IMR-90 (cell line): ENCODE measurements at regions not wholly inside any gene's neighbourhood (a gene's known extent, or its start where the extent isn't known, plus 50 kb on each side); places are given as distances from the start of the nearest gene placed in this dataset.

Experiments
- ATAC-seq: fragments of 200-7000 bp; cut with Tn5 transposase; 2 replicates; pipeline ENCODE4 v1.9.1; 2020; ENCODE audit warnings: low read depth, mild to moderate bottlenecking, moderate library complexity
- BruUV-seq: library from RNA; stranded (reverse); fragments of 400-500 nt; replicated peaks from 2 replicates; lab custom pipeline; 2021; lab: Mats Ljungman, UMichigan
- CTCF ChIA-PET: fragments of 300-600 bp; formaldehyde crosslinking; extraction: SDS; loops from one replicate; lab custom pipeline; 2021; ENCODE audit warnings: antibody characterized with exemption; lab: Yijun Ruan, JAX
- POLR2A ChIA-PET: fragments of 300-600 bp; sonication (Branson Sonifier 250); formaldehyde crosslinking; loops from one replicate; lab custom pipeline; 2022; ENCODE audit warnings: antibody characterized with exemption; ENCODE audit not compliant: unreplicated experiment; lab: Charles Lee
- DNase-seq: peaks from one replicate; pipeline ENCODE4 v3.0.0; 2013
- H2AFZ ChIP-seq: replicated peaks from 2 replicates; pipeline ENCODE3; 2013; ENCODE audit warnings: low read length, mild to moderate bottlenecking; ENCODE audit not compliant: poor library complexity
- H2AK5ac ChIP-seq: 2 replicates; pipeline ENCODE4 v1.6.1; 2013; ENCODE audit warnings: low read depth, low read length, inconsistent platforms
- H2AK9ac ChIP-seq: replicated peaks from 2 replicates; pipeline ENCODE3; 2013; ENCODE audit warnings: mild to moderate bottlenecking, low read depth, low read length, moderate library complexity; ENCODE audit not compliant: poor library complexity
- H2BK120ac ChIP-seq: 2 replicates; pipeline ENCODE4 v1.6.1; 2013; ENCODE audit warnings: low read depth, low read length, inconsistent platforms
- H2BK15ac ChIP-seq: 3 replicates; pipeline ENCODE4 v1.6.1; 2013; ENCODE audit warnings: low read depth, low read length, inconsistent platforms
- H2BK20ac ChIP-seq: 2 replicates; pipeline ENCODE4 v1.6.1; 2013; ENCODE audit warnings: low read depth, mild to moderate bottlenecking, inconsistent platforms, low read length, moderate library complexity
- H2BK5ac ChIP-seq: 2 replicates; pipeline ENCODE4 v1.6.1; 2013; ENCODE audit warnings: mild to moderate bottlenecking, low read depth, low read length, inconsistent platforms; ENCODE audit not compliant: poor library complexity, severe bottlenecking
- H3K14ac ChIP-seq: replicated peaks from 2 replicates; pipeline ENCODE4 v1.6.1; 2013; ENCODE audit warnings: low read depth, low read length, inconsistent platforms
- H3K18ac ChIP-seq: 2 replicates; pipeline ENCODE4 v1.6.1; 2013; ENCODE audit warnings: low read depth, low read length, control low read depth
- H3K23ac ChIP-seq: 2 replicates; pipeline ENCODE4 v1.6.1; 2013; ENCODE audit warnings: low read depth, low read length, inconsistent platforms
- H3K27ac ChIP-seq: 2 replicates; pipeline ENCODE4 v1.5.1; 2013; ENCODE audit warnings: mild to moderate bottlenecking, control low read depth, low read length; ENCODE audit not compliant: insufficient read depth
- H3K27me3 ChIP-seq: 2 replicates; pipeline ENCODE4 v1.6.1; 2013; ENCODE audit warnings: low read length; ENCODE audit not compliant: control insufficient read depth, insufficient read depth
- H3K36me3 ChIP-seq: 2 replicates; pipeline ENCODE4 v1.6.1; 2013; ENCODE audit warnings: low read length, mixed read lengths; ENCODE audit not compliant: control insufficient read depth, insufficient read depth
- H3K4ac ChIP-seq: 2 replicates; pipeline ENCODE4 v1.6.1; 2013; ENCODE audit warnings: low read depth, low read length, inconsistent platforms
- H3K4me1 ChIP-seq: 2 replicates; pipeline ENCODE4 v1.6.1; 2013; ENCODE audit warnings: low read length, mixed read lengths; ENCODE audit not compliant: control insufficient read depth, insufficient read depth
- H3K4me2 ChIP-seq: 2 replicates; pipeline ENCODE4 v1.6.1; 2013; ENCODE audit warnings: low read depth, mild to moderate bottlenecking, control low read depth, low read length, moderate library complexity
- H3K4me3 ChIP-seq: 2 replicates; pipeline ENCODE4 v1.5.1; 2013; ENCODE audit warnings: low read depth, mild to moderate bottlenecking, control low read depth, low read length, moderate library complexity; ENCODE audit not compliant: insufficient read depth
- H3K56ac ChIP-seq: 2 replicates; pipeline ENCODE4 v1.6.1; 2013; ENCODE audit warnings: low read length, inconsistent platforms; ENCODE audit not compliant: insufficient read depth; ENCODE audit errors: extremely low read depth
- H3K79me1 ChIP-seq, 2 experiments: 2 replicates each; pipeline ENCODE4 v1.6.1; 2013; ENCODE audit warnings: low read length in 2 of 2, inconsistent platforms in 1 of 2, low read depth in 1 of 2
- H3K9ac ChIP-seq: 2 replicates; pipeline ENCODE4 v1.6.1; 2013; ENCODE audit warnings: low read depth, low read length, control low read depth
- H3K9me1 ChIP-seq: 2 replicates; pipeline ENCODE4 v1.6.1; 2013; ENCODE audit warnings: low read length, inconsistent platforms; ENCODE audit not compliant: insufficient read depth
- H3K9me3 ChIP-seq: 2 replicates; pipeline ENCODE4 v1.6.1; 2013; ENCODE audit warnings: low read length; ENCODE audit not compliant: control insufficient read depth, insufficient read depth
- H4K20me1 ChIP-seq: 2 replicates; pipeline ENCODE4 v1.6.1; 2013; ENCODE audit warnings: low read length, inconsistent platforms; ENCODE audit not compliant: insufficient read depth
- H4K5ac ChIP-seq: 2 replicates; pipeline ENCODE4 v1.6.1; 2013; ENCODE audit warnings: mild to moderate bottlenecking, low read depth, low read length, control low read depth
- H4K8ac ChIP-seq, 2 experiments: 2 replicates each; pipeline ENCODE4 v1.6.1; 2013; ENCODE audit warnings: low read depth in 2 of 2, low read length in 2 of 2, control low read depth in 1 of 2, inconsistent platforms in 1 of 2
- H4K91ac ChIP-seq: 2 replicates; pipeline ENCODE4 v1.6.1; 2013; ENCODE audit warnings: low read depth, low read length, inconsistent platforms; ENCODE audit not compliant: insufficient read depth
- USF2 ChIP-seq: fragments of 150-350 bp; IDR thresholded peaks from 2 replicates; pipeline ENCODE4 v1.6.1; 2017; ENCODE audit warnings: mild to moderate bottlenecking, antibody characterized with exemption, low read length, low read depth
- WGBS, 2 experiments: methylation state at CpG; one replicate each; pipeline versions ENCODE4 v1.1.5 to v1.1.7; 2013; ENCODE audit warnings: missing lambda C conversion rate in 2 of 2; ENCODE audit not compliant: insufficient read length in 1 of 2; ENCODE audit errors: extremely low coverage in 2 of 2; 5-methylcytosine and 5-hydroxymethylcytosine counted together
- dilution Hi-C: fragments of 300-500 bp; cut with HindIII; formaldehyde crosslinking; loops from one replicate; pipeline ENCODE4 v1.14.3; 2018; ENCODE audit warnings: low sequenced_read_pairs; ENCODE audit not compliant: unreplicated experiment
- in situ Hi-C: fragments of 300-500 bp; cut with MboI; formaldehyde crosslinking; loops from 3 replicates; pipeline ENCODE4 v1.14.3; 2019; ENCODE audit warnings: low sequenced_read_pairs, inconsistent platforms, mixed read lengths
- intact Hi-C: fragments of 100-400 bp; cut with micrococcal nuclease; formaldehyde crosslinking; loops from 2 replicates; pipeline ENCODE4 v1.10.0; 2022

- peak overlapping the region; percentile 4 to 62; a peak in 3 of 4 replicates for H4K8ac ChIP-seq
- H3K27me3 ChIP-seq, result no peaks in the 10 kb centered on the region
- no peak for TF ChIP-seq USF2
- H2BK15ac ChIP-seq, result peak overlapping the region; percentile 59; the same call in 2 of the 3 replicates
- H3K9me1 ChIP-seq, result peaks cover 3% of the 10 kb centered on the region; the same call in 1 of the 2 replicates
- no peak overlapping the region for H3K9ac ChIP-seq
- H2AK5ac ChIP-seq, result peak overlapping the region; percentile 61; the same call in 1 of the 2 replicates
- peak overlapping the region; percentile 71 for H3K4ac ChIP-seq
- H3K56ac ChIP-seq, result no peak overlapping the region
- intact Hi-C loops (no loop called here), in situ Hi-C loops (loop anchor here (5.0 kb wide), 1 partner anchor 120 kb away; no protein-coding TSS in a partner anchor), dilution Hi-C loops (no loop called here)
- peak overlapping the region; percentile 69 for H3K27ac ChIP-seq
- peak overlapping the region; percentile 92 for H4K5ac ChIP-seq
- no peak overlapping the region for H2AK9ac ChIP-seq
- no peak overlapping the region for H3K4me3 ChIP-seq
- H3K4me1 ChIP-seq, result 0 out of 2 replicates have a peak, but pooled peaks cover 3% of the 10 kb centered on the region
- H2BK5ac ChIP-seq, result peak overlapping the region; percentile 63
- no peaks in the 10 kb centered on the region for H4K20me1 ChIP-seq
- H2AFZ ChIP-seq, result no peak overlapping the region
- BruUV-seq, result no TSS peak
- H3K23ac ChIP-seq, result peak overlapping the region; percentile 8; the same call in 1 of the 2 replicates
- ChIA-PET CTCF (no interaction called here), POLR2A (interaction anchor here (0.6 to 0.7 kb wide), 2 partner anchors 106 to 116 kb away, joined by 3 read pairs; partner anchors contain the start of gene NABP1)
- no peak overlapping the region for H3K4me2 ChIP-seq
- H3K79me1 ChIP-seq, result peaks cover 0 to 3% of the 10 kb centered on the region in 2 experiments; a peak in 1 of 4 replicates
- no peaks in the 10 kb centered on the region for H3K36me3 ChIP-seq
- H3K14ac ChIP-seq, result peak overlapping the region; percentile 64
- no peak for DNase-seq
- no peak for ATAC-seq
- no peaks in the 10 kb centered on the region for H3K9me3 ChIP-seq
- H3K18ac ChIP-seq, result peak overlapping the region; percentile 90
- H4K91ac ChIP-seq, result peak overlapping the region; percentile 81
- H2BK120ac ChIP-seq, result peak overlapping the region; percentile 81
- H2BK20ac ChIP-seq, result peak overlapping the region; percentile 94
- WGBS, 2 experiments, result 100% methylated on average over 4 of the region's 5 CpGs; no CpG with 5 or more reads in 1 of the 2 experiments
These were observed 105.6 kb upstream of the NABP1 start for GRCh38 chr2:191572319-191572718.
